SK-N-SH (cell line): ENCODE measurements at regions not wholly inside any gene's neighbourhood (a gene's known extent, or its start where the extent isn't known, plus 50 kb on each side); places are given as distances from the start of the nearest gene placed in this dataset.

Experiments used
- CTCF ChIA-PET: fragments of 300-600, 350-600 bp; formaldehyde crosslinking; extraction: SDS; loops from one replicate; lab custom pipeline; 2021; lab: Yijun Ruan, JAX
- POLR2A ChIA-PET: fragments of 350-600 bp; sonication (Branson Sonifier 250); formaldehyde crosslinking; extraction: SDS; loops from one replicate; lab custom pipeline; 2020; ENCODE audit warnings: antibody characterized with exemption, inconsistent platforms; lab: Yijun Ruan, JAX
- DNase-seq: peaks from one replicate; pipeline ENCODE4 v3.0.0; 2012
- H2AFZ ChIP-seq: fragments of 200-600 bp; sonication (generic); 2 replicates; pipeline ENCODE4 v1.8.1; 2016; ENCODE audit warnings: antibody characterized with exemption, mild to moderate bottlenecking, low read depth
- H3F3A ChIP-seq: fragments of 200-600 bp; sonication (generic); replicated peaks from 2 replicates; pipeline ENCODE3; 2016; ENCODE audit warnings: antibody characterized with exemption, mild to moderate bottlenecking; ENCODE audit not compliant: insufficient read depth
- H3K27ac ChIP-seq, 2 experiments: fragments of 200-500 bp in 1 of 2; fragments of 200-600 bp in 1 of 2; sonication (Bioruptor generic) in 1 of 2; sonication (generic), shearing (Covaris generic) in 1 of 2; 2 replicates each; pipeline versions ENCODE4 v1.5.1 to v1.6.1; 2014 to 2016; ENCODE audit warnings: low read depth in 2 of 2, inconsistent platforms in 1 of 2, low read length in 1 of 2, mild to moderate bottlenecking in 1 of 2, mixed read lengths in 1 of 2
- H3K27me3 ChIP-seq: fragments of 200-600 bp; sonication (generic), shearing (Covaris generic); 2 replicates; pipeline ENCODE4 v1.6.1; 2016; ENCODE audit warnings: mixed run types; ENCODE audit not compliant: insufficient read depth
- H3K36me3 ChIP-seq, 2 experiments: fragments of 200-500 bp in 1 of 2; fragments of 200-600 bp in 1 of 2; sonication (Bioruptor generic) in 1 of 2; sonication (generic) in 1 of 2; replicated peaks in 1 of 2; 2 replicates each; pipeline versions ENCODE3 to v1.5.1; 2014 to 2016; ENCODE audit warnings: low read length in 1 of 2, mild to moderate bottlenecking in 1 of 2; ENCODE audit not compliant: insufficient read depth in 2 of 2, control insufficient read depth in 1 of 2
- H3K4me1 ChIP-seq, 2 experiments: fragments of 200-500 bp in 1 of 2; fragments of 200-600 bp in 1 of 2; sonication (Bioruptor generic) in 1 of 2; sonication (generic), shearing (Covaris generic) in 1 of 2; 2 replicates each; pipeline versions ENCODE4 v1.5.1 to v1.6.1; 2014 to 2016; ENCODE audit warnings: low read depth in 1 of 2, low read length in 1 of 2, mixed run types in 1 of 2; ENCODE audit not compliant: insufficient read depth in 2 of 2, control insufficient read depth in 1 of 2
- H3K4me2 ChIP-seq: fragments of 200-600 bp; sonication (generic), shearing (Covaris generic); 2 replicates; pipeline ENCODE4 v1.6.1; 2017; ENCODE audit warnings: mixed run types
- H3K4me3 ChIP-seq, 2 experiments: fragments of 200-500 bp in 1 of 2; fragments of 200-600 bp in 1 of 2; sonication (Bioruptor generic) in 1 of 2; sonication (generic), shearing (Covaris generic) in 1 of 2; 2 replicates each; pipeline versions ENCODE4 v1.5.1 to v1.8.1; 2014 to 2016; ENCODE audit warnings: low read depth in 2 of 2, inconsistent platforms in 1 of 2, low read length in 1 of 2, mild to moderate bottlenecking in 1 of 2, mixed read lengths in 1 of 2, moderate library complexity in 1 of 2
- H3K79me2 ChIP-seq: fragments of 200-600 bp; sonication (generic); 2 replicates; pipeline ENCODE4 v1.8.1; 2017; ENCODE audit warnings: mild to moderate bottlenecking; ENCODE audit not compliant: insufficient read depth
- H3K9ac ChIP-seq: fragments of 200-600 bp; sonication (generic); 2 replicates; pipeline ENCODE4 v1.6.1; 2017; ENCODE audit warnings: mixed run types
- H3K9me2 ChIP-seq: fragments of 200-600 bp; sonication (generic); 2 replicates; pipeline ENCODE4 v1.6.1; 2017; ENCODE audit warnings: mixed run types
- H3K9me3 ChIP-seq: fragments of 200-600 bp; sonication (generic); 2 replicates; pipeline ENCODE4 v1.6.1; 2017; ENCODE audit warnings: mixed run types, mild to moderate bottlenecking, moderate library complexity
- H4K20me1 ChIP-seq: fragments of 200-600 bp; sonication (generic); 2 replicates; pipeline ENCODE4 v1.6.1; 2017; ENCODE audit warnings: mild to moderate bottlenecking, mixed run types; ENCODE audit not compliant: insufficient read depth
- ELF1 ChIP-seq: IDR thresholded peaks from 2 replicates; pipeline ENCODE4 v1.4.0; 2012
- FOXJ3 ChIP-seq: sonication (generic); formaldehyde crosslinking; IDR thresholded peaks from 2 replicates; pipeline ENCODE4 v1.5.1; 2020; ENCODE audit warnings: mild to moderate bottlenecking, missing genetic modification reagents
- GABPA ChIP-seq: IDR thresholded peaks from 2 replicates; pipeline ENCODE4 v1.4.0; 2012; ENCODE audit warnings: low read depth, mild to moderate bottlenecking
- JUND ChIP-seq: IDR thresholded peaks from 2 replicates; pipeline ENCODE4 v1.4.0; 2012
- MXI1 ChIP-seq: IDR thresholded peaks from 2 replicates; pipeline ENCODE4 v1.6.1; 2012; ENCODE audit warnings: mild to moderate bottlenecking, low read depth, low read length, improper control_type of control experiment
- REST ChIP-seq: IDR thresholded peaks from 2 replicates; pipeline ENCODE4 v1.6.1; 2012; ENCODE audit warnings: mild to moderate bottlenecking, low read depth, low read length, moderate library complexity
- RXRA ChIP-seq: IDR thresholded peaks from 2 replicates; pipeline ENCODE4 v1.4.0; 2012; ENCODE audit warnings: low read depth, mild to moderate bottlenecking, borderline replicate concordance
- SMC3 ChIP-seq: IDR thresholded peaks from 2 replicates; pipeline ENCODE4 v1.6.1; 2012; ENCODE audit warnings: low read depth, low read length, improper control_type of control experiment
- TAF1 ChIP-seq: IDR thresholded peaks from 2 replicates; pipeline ENCODE4 v1.6.1; 2012; ENCODE audit warnings: low read depth, mild to moderate bottlenecking, low read length, moderate library complexity, borderline replicate concordance
- TEAD4 ChIP-seq: IDR thresholded peaks from 2 replicates; pipeline ENCODE4 v1.4.0; 2012; ENCODE audit warnings: mild to moderate bottlenecking, borderline replicate concordance; ENCODE audit not compliant: insufficient read depth
- USF1 ChIP-seq: IDR thresholded peaks from 2 replicates; pipeline ENCODE4 v1.4.0; 2012; ENCODE audit warnings: low read depth, borderline replicate concordance
- WGBS: methylation state at CpG from one replicate; pipeline ENCODE4 v1.1.6; 2017; ENCODE audit warnings: low lambda C conversion rate; 5-methylcytosine and 5-hydroxymethylcytosine counted together

- no peak for DNase-seq
- H3K9me3 ChIP-seq = no peaks in the 10 kb centered on the region
- no peak overlapping the region for H3K4me3 ChIP-seq
- TF ChIP-seq TAF1 = no peak
- TF ChIP-seq RXRA = no peak
- TF ChIP-seq MXI1 = no peak
- TF ChIP-seq REST = no peak
- POLR2A ChIA-PET = no interaction called here
- 70% methylated on average over 7 of the region's 7 CpGs for WGBS
- H3K79me2 ChIP-seq = no peaks in the 10 kb centered on the region
- H3K4me2 ChIP-seq = no peak overlapping the region
- no peak overlapping the region for H2AFZ ChIP-seq
- peaks cover 0 to 4% of the 10 kb centered on the region in 2 experiments; a peak in 1 of 4 replicates for H3K4me1 ChIP-seq
- no peaks in the 10 kb centered on the region for H3K9me2 ChIP-seq
- no peaks in the 10 kb centered on the region for H3K27me3 ChIP-seq
- H3F3A ChIP-seq = no peaks in the 10 kb centered on the region
- CTCF ChIA-PET = no interaction called here
- H3K9ac ChIP-seq = no peak overlapping the region
- no peak overlapping the region for H3K27ac ChIP-seq
- no peaks in the 10 kb centered on the region for H4K20me1 ChIP-seq
- H3K36me3 ChIP-seq = no peaks in the 10 kb centered on the region
Observed at GRCh38 chr10:105514106-105514505, 873.0 kb downstream of the SORCS3 start.

- ChIA-PET POLR2A (no interaction called here), CTCF (interaction anchor here (0.6 kb wide), 1 partner anchor 218 kb away, joined by 4 read pairs; no protein-coding TSS in a partner anchor)
- Histone ChIP-seq H4K20me1 (no peaks in the 10 kb centered on the region), H3K9me2 (no peaks in the 10 kb centered on the region), H3K4me3 (no peak overlapping the region), H3K4me1 (peaks cover 0 to 4% of the 10 kb centered on the region in 2 experiments; a peak in 1 of 4 replicates), H3K9ac (no peak overlapping the region), H3K27ac (no peak overlapping the region), H3K79me2 (no peaks in the 10 kb centered on the region), H3K9me3 (no peaks in the 10 kb centered on the region), H3K36me3 (no peaks in the 10 kb centered on the region), H3K27me3 (no peaks in the 10 kb centered on the region), H3F3A (no peaks in the 10 kb centered on the region), H2AFZ (no peak overlapping the region), H3K4me2 (no peak overlapping the region)
- 15% methylated on average over 3 of the region's 3 CpGs for WGBS
- DNase-seq = no peak
- no peak for TF ChIP-seq SMC3
- no peak for TF ChIP-seq JUND
- TF ChIP-seq TEAD4 = no peak
- TF ChIP-seq FOXJ3 (CRISPR knock-in tag) = no peak
- TF ChIP-seq ELF1 = no peak
- TF ChIP-seq USF1 = no peak
- TF ChIP-seq GABPA = no peak
- no peak for TF ChIP-seq REST
Observed at GRCh38 chr10:105509517-105509916, 868.4 kb downstream of the SORCS3 start.
